HCT116 (cell line): ENCODE measurements at regions not wholly inside any gene's neighbourhood (a gene's known extent, or its start where the extent isn't known, plus 50 kb on each side); places are given as distances from the start of the nearest gene placed in this dataset.

Source experiments
- ATAC-seq: fragments of 200-7000 bp; cut with Tn5 transposase; 2 replicates; pipeline ENCODE4 v1.9.1; 2020; ENCODE audit warnings: mild to moderate bottlenecking, moderate library complexity
- BruUV-seq: library from RNA; stranded (reverse); fragments of 400-500 nt; replicated peaks from 2 replicates; lab custom pipeline; 2021; lab: Mats Ljungman, UMichigan
- CTCF ChIA-PET: fragments of 300-600 bp; sonication (Branson Sonifier 250); formaldehyde crosslinking; loops from one replicate; lab custom pipeline; 2021; ENCODE audit warnings: antibody characterized with exemption; lab: Charles Lee
- POLR2A ChIA-PET: fragments of 300-600, 350-600 bp; sonication (Branson Sonifier 250); formaldehyde crosslinking; loops from one replicate; lab custom pipeline; 2021; ENCODE audit warnings: antibody characterized with exemption; lab: Charles Lee
- RAD21 ChIA-PET, 2 experiments: fragments of 300-600 bp; sonication (Branson Sonifier 250); formaldehyde crosslinking; loops; one replicate each; lab custom pipeline; 2023; ENCODE audit warnings: low total read pairs in 2 of 2; ENCODE audit not compliant: uncharacterized antibody in 2 of 2, unreplicated experiment in 2 of 2, low non-redundant PET in 1 of 2; lab: Charles Lee
- DNase-seq: peaks from one replicate; pipeline ENCODE4 v3.0.0-alpha.2; 2010; ENCODE audit warnings: low read depth, low spot score
- H2AFZ ChIP-seq: fragments of 200-600 bp; shearing (Covaris generic), sonication (generic); 2 replicates; pipeline ENCODE4 v1.6.1; 2017; ENCODE audit warnings: low read depth, mixed run types, mixed read lengths, antibody characterized with exemption, low read length; ENCODE audit not compliant: poor library complexity, severe bottlenecking
- H3K27ac ChIP-seq: 2 replicates; pipeline ENCODE4 v1.5.1; 2012; ENCODE audit warnings: low read depth, low read length
- H3K27me3 ChIP-seq: fragments of 200-600 bp; sonication (generic); 2 replicates; pipeline ENCODE4 v1.6.1; 2016; ENCODE audit warnings: mixed run types, low read length, mixed read lengths; ENCODE audit not compliant: insufficient read depth
- H3K36me3 ChIP-seq, 2 experiments: fragments of 200-500 bp in 1 of 2; fragments of 200-600 bp in 1 of 2; sonication (Bioruptor generic) in 1 of 2; sonication (generic) in 1 of 2; 2 replicates each; pipeline versions ENCODE4 v1.5.1 to v1.6.1; 2014 to 2016; ENCODE audit warnings: low read length in 2 of 2, inconsistent platforms in 1 of 2, mixed read lengths in 1 of 2, mixed run types in 1 of 2; ENCODE audit not compliant: insufficient read depth in 2 of 2, control insufficient read depth in 1 of 2
- H3K4me1 ChIP-seq, 2 experiments: fragments of 200-600 bp in 1 of 2; sonication (generic) in 1 of 2; 2 replicates each; pipeline versions ENCODE4 v1.5.1 to v1.6.1; 2012 to 2017; ENCODE audit warnings: low read length in 2 of 2, inconsistent platforms in 1 of 2, mild to moderate bottlenecking in 1 of 2, mixed read lengths in 1 of 2, mixed run types in 1 of 2, moderate library complexity in 1 of 2; ENCODE audit not compliant: insufficient read depth in 2 of 2, control insufficient read depth in 1 of 2
- H3K4me2 ChIP-seq: fragments of 200-600 bp; sonication (generic); 2 replicates; pipeline ENCODE4 v1.6.1; 2017; ENCODE audit warnings: mixed run types, low read length, mixed read lengths
- H3K4me3 ChIP-seq, 2 experiments: fragments of 200-600 bp in 1 of 2; sonication (generic) in 1 of 2; replicated peaks in 1 of 2; 2 replicates each; pipeline ENCODE4 v1.5.1; 2011 to 2016; ENCODE audit warnings: low read length in 2 of 2, control low read depth in 1 of 2, low read depth in 1 of 2, mild to moderate bottlenecking in 1 of 2, mixed read lengths in 1 of 2, mixed run types in 1 of 2
- H3K79me2 ChIP-seq: fragments of 200-600 bp; sonication (generic); 2 replicates; pipeline ENCODE4 v1.6.1; 2017; ENCODE audit warnings: mild to moderate bottlenecking, mixed run types, low read length, moderate library complexity, mixed read lengths; ENCODE audit not compliant: insufficient read depth
- H3K9ac ChIP-seq: fragments of 200-600 bp; sonication (generic); 2 replicates; pipeline ENCODE4 v1.6.1; 2016; ENCODE audit warnings: low read length, mixed read lengths
- H3K9me2 ChIP-seq: fragments of 200-600 bp; sonication (generic), shearing (Covaris generic); 2 replicates; pipeline ENCODE4 v1.6.1; 2017; ENCODE audit warnings: mixed run types, mild to moderate bottlenecking, moderate library complexity; ENCODE audit not compliant: insufficient read depth
- H3K9me3 ChIP-seq, 2 experiments: fragments of 200-500 bp in 1 of 2; fragments of 200-600 bp in 1 of 2; sonication (Bioruptor generic) in 1 of 2; sonication (generic) in 1 of 2; 2 replicates each; pipeline ENCODE4 v1.6.1; 2014 to 2017; ENCODE audit warnings: low read length in 2 of 2, mixed read lengths in 2 of 2, inconsistent platforms in 1 of 2, low read depth in 1 of 2, mild to moderate bottlenecking in 1 of 2, mixed run types in 1 of 2, moderate library complexity in 1 of 2; ENCODE audit not compliant: control insufficient read depth in 1 of 2, insufficient read depth in 1 of 2
- H4K20me1 ChIP-seq: fragments of 200-600 bp; sonication (generic), shearing (Covaris generic); 2 replicates; pipeline ENCODE4 v1.6.1; 2017; ENCODE audit warnings: mixed run types, mild to moderate bottlenecking, moderate library complexity; ENCODE audit not compliant: insufficient read depth
- FOSL1 ChIP-seq: IDR thresholded peaks from 2 replicates; pipeline ENCODE4 v1.6.1; 2012; ENCODE audit warnings: low read depth
- RAD21 ChIP-seq: IDR thresholded peaks from 2 replicates; pipeline ENCODE4 v1.6.1; 2012; ENCODE audit warnings: low read depth, mild to moderate bottlenecking
- SIN3A ChIP-seq: IDR thresholded peaks from 2 replicates; pipeline ENCODE4 v1.6.1; 2012; ENCODE audit warnings: low read depth
- SP1 ChIP-seq: IDR thresholded peaks from 2 replicates; pipeline ENCODE4 v1.6.1; 2012; ENCODE audit warnings: low read depth
- SRF ChIP-seq: IDR thresholded peaks from 2 replicates; pipeline ENCODE4 v1.6.1; 2012; ENCODE audit warnings: low read depth
- ZFX ChIP-seq: fragments of 450-650 bp; IDR thresholded peaks from 2 replicates; pipeline ENCODE4 v1.6.1; 2017
- intact Hi-C: fragments of 100-400 bp; cut with micrococcal nuclease; formaldehyde crosslinking; loops from 2 replicates; pipeline ENCODE4 v1.10.0; 2022
- TF ChIP-seq, protein P1 (sequence below), 3 experiments: fragments of 200-600 bp in 1 of 3; sonication (generic) in 1 of 3; IDR thresholded peaks in 2 of 3; conservative IDR thresholded peaks in 1 of 3; 2 replicates each; pipeline ENCODE4 v1.5.1; 2012 to 2017; ENCODE audit warnings: low read depth in 2 of 3, low read length in 2 of 3, antibody characterized with exemption in 1 of 3, borderline replicate concordance in 1 of 3, control low read depth in 1 of 3, mild to moderate bottlenecking in 1 of 3, mixed read lengths in 1 of 3, mixed run types in 1 of 3, moderate library complexity in 1 of 3; ENCODE audit not compliant: insufficient read depth in 1 of 3
- TF ChIP-seq, protein P2 (sequence below): IDR thresholded peaks from 2 replicates; pipeline ENCODE4 v1.6.1; 2011; ENCODE audit warnings: mild to moderate bottlenecking, low read length, moderate library complexity; ENCODE audit not compliant: insufficient replicate concordance; ENCODE audit errors: extremely low read depth

DNA sequence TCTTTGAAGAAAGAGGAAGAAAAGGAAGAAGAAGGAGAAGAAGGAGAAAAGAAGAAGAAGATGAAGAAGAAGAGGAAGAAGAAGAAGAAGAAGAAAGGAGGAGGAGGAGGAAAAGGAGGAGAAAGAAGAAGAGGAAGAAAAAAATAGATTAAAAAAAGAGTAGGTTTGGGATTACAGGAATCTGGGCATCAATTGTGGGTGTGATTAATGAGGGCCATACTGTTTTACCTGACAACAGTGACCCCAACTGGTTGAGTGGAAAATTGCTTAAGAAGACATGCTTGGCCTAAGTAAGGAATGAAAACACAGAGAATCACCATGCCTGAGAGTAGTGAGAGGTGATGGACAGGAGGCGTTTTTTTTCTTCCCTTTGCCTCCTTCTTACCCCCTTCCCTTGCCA is 114.6 kb downstream of the FAM170A start:
- H3K79me2 ChIP-seq, result no peaks in the 10 kb centered on the region
- H3K36me3 ChIP-seq, result no peaks in the 10 kb centered on the region
- RAD21 ChIA-PET, result no interaction called here
- H3K9me3 ChIP-seq, result no peaks in the 10 kb centered on the region
- H2AFZ ChIP-seq, result no peak overlapping the region
- H4K20me1 ChIP-seq, result no peaks in the 10 kb centered on the region
- H3K4me3 ChIP-seq, result no peak overlapping the region
- no peak overlapping the region for H3K9ac ChIP-seq
- DNase-seq, result peak; percentile 59
- no TSS peak for BruUV-seq
- no peaks in the 10 kb centered on the region for H3K4me1 ChIP-seq
- H3K4me2 ChIP-seq, result no peak overlapping the region
- TF ChIP-seq SIN3A (no peak), RAD21 (peak; percentile 67), SP1 (no peak), ZFX (no peak), FOSL1 (no peak), SRF (no peak)
- TF ChIP-seq, protein P1, sequence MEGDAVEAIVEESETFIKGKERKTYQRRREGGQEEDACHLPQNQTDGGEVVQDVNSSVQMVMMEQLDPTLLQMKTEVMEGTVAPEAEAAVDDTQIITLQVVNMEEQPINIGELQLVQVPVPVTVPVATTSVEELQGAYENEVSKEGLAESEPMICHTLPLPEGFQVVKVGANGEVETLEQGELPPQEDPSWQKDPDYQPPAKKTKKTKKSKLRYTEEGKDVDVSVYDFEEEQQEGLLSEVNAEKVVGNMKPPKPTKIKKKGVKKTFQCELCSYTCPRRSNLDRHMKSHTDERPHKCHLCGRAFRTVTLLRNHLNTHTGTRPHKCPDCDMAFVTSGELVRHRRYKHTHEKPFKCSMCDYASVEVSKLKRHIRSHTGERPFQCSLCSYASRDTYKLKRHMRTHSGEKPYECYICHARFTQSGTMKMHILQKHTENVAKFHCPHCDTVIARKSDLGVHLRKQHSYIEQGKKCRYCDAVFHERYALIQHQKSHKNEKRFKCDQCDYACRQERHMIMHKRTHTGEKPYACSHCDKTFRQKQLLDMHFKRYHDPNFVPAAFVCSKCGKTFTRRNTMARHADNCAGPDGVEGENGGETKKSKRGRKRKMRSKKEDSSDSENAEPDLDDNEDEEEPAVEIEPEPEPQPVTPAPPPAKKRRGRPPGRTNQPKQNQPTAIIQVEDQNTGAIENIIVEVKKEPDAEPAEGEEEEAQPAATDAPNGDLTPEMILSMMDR (IDR thresholded peaks at IDR 0.05 in 2 of 3, conservative IDR thresholded peaks at IDR 0.05 in 1 of 3; ENCODE audit: borderline replicate concordance in 1 of 3, insufficient read depth in 1 of 3, low read depth in 2 of 3, low read length in 2 of 3), result peak; percentile 34 to 72 (median 54); a peak in 4 of 6 replicates
- TF ChIP-seq, protein P2, sequence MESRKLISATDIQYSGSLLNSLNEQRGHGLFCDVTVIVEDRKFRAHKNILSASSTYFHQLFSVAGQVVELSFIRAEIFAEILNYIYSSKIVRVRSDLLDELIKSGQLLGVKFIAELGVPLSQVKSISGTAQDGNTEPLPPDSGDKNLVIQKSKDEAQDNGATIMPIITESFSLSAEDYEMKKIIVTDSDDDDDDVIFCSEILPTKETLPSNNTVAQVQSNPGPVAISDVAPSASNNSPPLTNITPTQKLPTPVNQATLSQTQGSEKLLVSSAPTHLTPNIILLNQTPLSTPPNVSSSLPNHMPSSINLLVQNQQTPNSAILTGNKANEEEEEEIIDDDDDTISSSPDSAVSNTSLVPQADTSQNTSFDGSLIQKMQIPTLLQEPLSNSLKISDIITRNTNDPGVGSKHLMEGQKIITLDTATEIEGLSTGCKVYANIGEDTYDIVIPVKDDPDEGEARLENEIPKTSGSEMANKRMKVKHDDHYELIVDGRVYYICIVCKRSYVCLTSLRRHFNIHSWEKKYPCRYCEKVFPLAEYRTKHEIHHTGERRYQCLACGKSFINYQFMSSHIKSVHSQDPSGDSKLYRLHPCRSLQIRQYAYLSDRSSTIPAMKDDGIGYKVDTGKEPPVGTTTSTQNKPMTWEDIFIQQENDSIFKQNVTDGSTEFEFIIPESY, result no peak
- TF ChIP-seq, all 23 proteins: peak for 2
- no peak overlapping the region for H3K27ac ChIP-seq
- no peaks in the 10 kb centered on the region for H3K27me3 ChIP-seq
- H3K9me2 ChIP-seq, result no peaks in the 10 kb centered on the region
- CTCF ChIA-PET, result no interaction called here
- ATAC-seq, result peak; percentile 86
- POLR2A ChIA-PET, result no interaction called here
- intact Hi-C loops, result loop anchor here (1.0 to 5.0 kb wide), 3 partner anchors 165 to 757 kb away; partner anchors contain the start of gene DTWD2
